AG10803 (cell line): ENCODE measurements at regions not wholly inside any gene's neighbourhood (a gene's known extent, or its start where the extent isn't known, plus 50 kb on each side); places are given as distances from the start of the nearest gene placed in this dataset.
A peak's percentile ranks its signal among the peaks of the same experiment; 100 is the strongest.

Experiments
- DNase-seq: peaks from one replicate; pipeline ENCODE4 v3.0.0; 2010; ENCODE audit warnings: low read depth
- H3K4me3 ChIP-seq: 2 replicates; pipeline ENCODE4 v1.5.1; 2011; ENCODE audit warnings: mild to moderate bottlenecking, low read length, control low read depth
- CTCF ChIP-seq: conservative IDR thresholded peaks from 2 replicates; pipeline ENCODE4 v1.5.1; 2011; ENCODE audit warnings: mild to moderate bottlenecking, low read length, control low read depth, inconsistent platforms

- H3K4me3 ChIP-seq: no peak overlapping the region
- DNase-seq: no peak
- no peak for TF ChIP-seq CTCF
Measured at GRCh38 chr12:16857456-16857923, 251.5 kb upstream of the LMO3 start.

GRCh38 chr12:16854465-16854864, 248.5 kb upstream of the LMO3 start:
- DNase-seq: no peak
- no peak for TF ChIP-seq CTCF
- no peak overlapping the region for H3K4me3 ChIP-seq

- TF ChIP-seq CTCF: no peak
- H3K4me3 ChIP-seq: no peak overlapping the region
- no peak for DNase-seq
Measured at GRCh38 chr12:16849473-16849872, 243.5 kb upstream of the LMO3 start.

GRCh38 chr12:16844875-16845274, 238.9 kb upstream of the LMO3 start:
- no peak for DNase-seq
- TF ChIP-seq CTCF: 0 out of 2 replicates have a peak, but pooled peaks have one; percentile 9
- H3K4me3 ChIP-seq: no peak overlapping the region

- no peak for TF ChIP-seq CTCF
- no peak overlapping the region for H3K4me3 ChIP-seq
- DNase-seq: no peak
Measured at GRCh38 chr12:16833376-16834015, 227.5 kb upstream of the LMO3 start.

GRCh38 chr12:16828891-16829290, 222.9 kb upstream of the LMO3 start:
- no peak overlapping the region for H3K4me3 ChIP-seq
- TF ChIP-seq CTCF: no peak
- DNase-seq: no peak

- no peak for TF ChIP-seq CTCF
- DNase-seq: no peak
- no peak overlapping the region for H3K4me3 ChIP-seq
Measured at GRCh38 chr12:16807731-16808130, 201.8 kb upstream of the LMO3 start.
